HEK293 (cell line): ENCODE measurements at regions not wholly inside any gene's neighbourhood (a gene's known extent, or its start where the extent isn't known, plus 50 kb on each side); places are given as distances from the start of the nearest gene placed in this dataset.

Experiments used
- YY1 ChIP-seq: fragments of 450-650 bp; formaldehyde crosslinking; IDR thresholded peaks from 2 replicates; pipeline ENCODE4 v1.5.1; 2018; ENCODE audit warnings: missing biosample characterization, missing genetic modification characterization
- ZNF121 ChIP-seq: fragments of 450-650 bp; formaldehyde crosslinking; IDR thresholded peaks from 2 replicates; pipeline ENCODE4 v1.5.1; 2016; ENCODE audit warnings: missing biosample characterization, missing genetic modification characterization
- ZNF777 ChIP-seq: fragments of 450-650 bp; formaldehyde crosslinking; IDR thresholded peaks from 2 replicates; pipeline ENCODE4 v1.5.1; 2017; ENCODE audit warnings: missing biosample characterization, missing genetic modification characterization, borderline replicate concordance
- TF ChIP-seq, protein P1 (sequence below): fragments of 450-650 bp; formaldehyde crosslinking; IDR thresholded peaks from 2 replicates; pipeline ENCODE4 v1.5.1; 2016; ENCODE audit warnings: missing biosample characterization, missing genetic modification characterization
- TF ChIP-seq, protein P2 (sequence below): fragments of 450-650 bp; formaldehyde crosslinking; IDR thresholded peaks from 2 replicates; pipeline ENCODE4 v1.5.1; 2016; ENCODE audit warnings: missing biosample characterization, missing genetic modification characterization
- TF ChIP-seq, protein P3 (sequence below): fragments of 450-650 bp; formaldehyde crosslinking; IDR thresholded peaks from 2 replicates; pipeline ENCODE4 v1.5.1; 2016; ENCODE audit warnings: missing biosample characterization, missing genetic modification characterization, low read depth

DNA sequence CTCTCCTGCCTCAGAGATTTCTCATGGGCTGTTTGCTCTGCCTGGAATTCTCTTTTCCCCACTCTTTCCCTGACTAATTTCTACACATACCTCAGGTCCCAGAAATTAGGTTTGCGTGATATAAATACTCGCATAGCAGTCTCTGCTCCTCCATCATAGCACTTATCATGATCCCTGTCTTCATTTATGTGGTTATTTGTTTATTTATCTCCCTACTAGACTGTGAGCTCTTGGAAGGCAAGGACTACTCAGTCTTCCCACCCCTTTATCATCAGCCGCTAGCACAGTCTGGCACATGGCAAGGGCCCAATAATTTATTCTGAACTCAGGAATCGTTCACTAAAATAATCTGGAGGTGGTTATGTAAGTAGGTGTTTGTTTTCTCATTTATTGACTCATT is 79.3 kb downstream of the ADCYAP1 start:
- no peak for TF ChIP-seq YY1 (tag by site-specific recombination)
- TF ChIP-seq, protein P1, sequence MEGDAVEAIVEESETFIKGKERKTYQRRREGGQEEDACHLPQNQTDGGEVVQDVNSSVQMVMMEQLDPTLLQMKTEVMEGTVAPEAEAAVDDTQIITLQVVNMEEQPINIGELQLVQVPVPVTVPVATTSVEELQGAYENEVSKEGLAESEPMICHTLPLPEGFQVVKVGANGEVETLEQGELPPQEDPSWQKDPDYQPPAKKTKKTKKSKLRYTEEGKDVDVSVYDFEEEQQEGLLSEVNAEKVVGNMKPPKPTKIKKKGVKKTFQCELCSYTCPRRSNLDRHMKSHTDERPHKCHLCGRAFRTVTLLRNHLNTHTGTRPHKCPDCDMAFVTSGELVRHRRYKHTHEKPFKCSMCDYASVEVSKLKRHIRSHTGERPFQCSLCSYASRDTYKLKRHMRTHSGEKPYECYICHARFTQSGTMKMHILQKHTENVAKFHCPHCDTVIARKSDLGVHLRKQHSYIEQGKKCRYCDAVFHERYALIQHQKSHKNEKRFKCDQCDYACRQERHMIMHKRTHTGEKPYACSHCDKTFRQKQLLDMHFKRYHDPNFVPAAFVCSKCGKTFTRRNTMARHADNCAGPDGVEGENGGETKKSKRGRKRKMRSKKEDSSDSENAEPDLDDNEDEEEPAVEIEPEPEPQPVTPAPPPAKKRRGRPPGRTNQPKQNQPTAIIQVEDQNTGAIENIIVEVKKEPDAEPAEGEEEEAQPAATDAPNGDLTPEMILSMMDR (tag by site-specific recombination), result no peak
- TF ChIP-seq, protein P2, sequence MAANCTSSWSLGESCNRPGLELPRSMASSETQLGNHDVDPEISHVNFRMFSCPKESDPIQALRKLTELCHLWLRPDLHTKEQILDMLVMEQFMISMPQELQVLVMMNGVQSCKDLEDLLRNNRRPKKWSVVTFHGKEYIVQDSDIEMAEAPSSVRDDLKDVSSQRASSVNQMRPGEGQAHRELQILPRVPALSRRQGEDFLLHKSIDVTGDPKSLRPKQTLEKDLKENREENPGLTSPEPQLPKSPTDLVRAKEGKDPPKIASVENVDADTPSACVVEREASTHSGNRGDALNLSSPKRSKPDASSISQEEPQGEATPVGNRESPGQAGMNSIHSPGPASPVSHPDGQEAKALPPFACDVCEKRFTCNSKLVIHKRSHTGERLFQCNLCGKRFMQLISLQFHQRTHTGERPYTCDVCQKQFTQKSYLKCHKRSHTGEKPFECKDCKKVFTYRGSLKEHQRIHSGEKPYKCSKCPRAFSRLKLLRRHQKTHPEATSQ, result no peak
- no peak for TF ChIP-seq ZNF121 (tag by site-specific recombination)
- TF ChIP-seq ZNF777 (tag by site-specific recombination), result no peak
- TF ChIP-seq, protein P3, sequence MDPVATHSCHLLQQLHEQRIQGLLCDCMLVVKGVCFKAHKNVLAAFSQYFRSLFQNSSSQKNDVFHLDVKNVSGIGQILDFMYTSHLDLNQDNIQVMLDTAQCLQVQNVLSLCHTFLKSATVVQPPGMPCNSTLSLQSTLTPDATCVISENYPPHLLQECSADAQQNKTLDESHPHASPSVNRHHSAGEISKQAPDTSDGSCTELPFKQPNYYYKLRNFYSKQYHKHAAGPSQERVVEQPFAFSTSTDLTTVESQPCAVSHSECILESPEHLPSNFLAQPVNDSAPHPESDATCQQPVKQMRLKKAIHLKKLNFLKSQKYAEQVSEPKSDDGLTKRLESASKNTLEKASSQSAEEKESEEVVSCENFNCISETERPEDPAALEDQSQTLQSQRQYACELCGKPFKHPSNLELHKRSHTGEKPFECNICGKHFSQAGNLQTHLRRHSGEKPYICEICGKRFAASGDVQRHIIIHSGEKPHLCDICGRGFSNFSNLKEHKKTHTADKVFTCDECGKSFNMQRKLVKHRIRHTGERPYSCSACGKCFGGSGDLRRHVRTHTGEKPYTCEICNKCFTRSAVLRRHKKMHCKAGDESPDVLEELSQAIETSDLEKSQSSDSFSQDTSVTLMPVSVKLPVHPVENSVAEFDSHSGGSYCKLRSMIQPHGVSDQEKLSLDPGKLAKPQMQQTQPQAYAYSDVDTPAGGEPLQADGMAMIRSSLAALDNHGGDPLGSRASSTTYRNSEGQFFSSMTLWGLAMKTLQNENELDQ, result no peak
